ENCODE measurements at regions not wholly inside any gene's neighbourhood (a gene's known extent, or its start where the extent isn't known, plus 50 kb on each side); places are given as distances from the start of the nearest gene placed in this dataset.

- TF ChIP-seq CTCF (IDR thresholded peaks at IDR 0.05) (no peak), POLR2A (IDR thresholded peaks at IDR 0.05) (no peak)
Observed at GRCh38 chr12:32949815-32950214, 53.2 kb upstream of the PKP2 start.
